ENCODE measurements at regions not wholly inside any gene's neighbourhood (a gene's known extent, or its start where the extent isn't known, plus 50 kb on each side); places are given as distances from the start of the nearest gene placed in this dataset.
"Not testable (repeated sequence)": the region's sequence is repeated elsewhere in the genome, so short reads cannot be mapped to it uniquely, and the experiment has no call there.

- Histone ChIP-seq H3K9me3 (replicated peaks in 1 of 2; ENCODE audit: control insufficient read depth in 2 of 2, insufficient read depth in 1 of 2, low read depth in 1 of 2, low read length in 2 of 2) (peaks cover 0 to 3% of the 10 kb centered on the region in 2 donors), H3K4me3 (ENCODE audit: low read length in 2 of 2) (no peak overlapping the region), H3K4ac (ENCODE audit: low read length) (no peak overlapping the region), H3K9ac (ENCODE audit: low read depth, low read length, poor library complexity) (no peak overlapping the region), H3K27me3 (ENCODE audit: control insufficient read depth in 3 of 3, insufficient read depth in 3 of 3, low read depth in 1 of 3, low read length in 3 of 3) (peaks cover 0 to 2% (median 0%) of the 10 kb centered on the region in 3 experiments), H2BK120ac (ENCODE audit: low read depth, low read length) (no peak overlapping the region), H3K23ac (ENCODE audit: low read depth, low read length, poor library complexity) (no peak overlapping the region), H2BK12ac (ENCODE audit: low read length) (no peak overlapping the region), H4K8ac (ENCODE audit: low read depth, low read length) (no peak overlapping the region), H3K14ac (ENCODE audit: low read length) (no peak overlapping the region), H2AFZ (ENCODE audit: low read length) (no peak overlapping the region), H2BK15ac (ENCODE audit: low read length) (no peak overlapping the region), H2AK5ac (ENCODE audit: low read depth, low read length) (no peak overlapping the region), H3K36me3 (replicated peaks in 1 of 2; ENCODE audit: control insufficient read depth in 2 of 2, insufficient read depth in 2 of 2, low read length in 2 of 2) (no peaks in the 10 kb centered on the region), H3K18ac (ENCODE audit: low read length) (no peak overlapping the region), H2BK5ac (ENCODE audit: low read length) (no peak overlapping the region), H3K27ac (replicated peaks; ENCODE audit: low read length) (no peak overlapping the region), H3K79me1 (ENCODE audit: low read depth, low read length) (no peaks in the 10 kb centered on the region), H4K91ac (ENCODE audit: low read depth, low read length, poor library complexity) (no peak overlapping the region), H3K4me1 (ENCODE audit: control insufficient read depth in 2 of 2, insufficient read depth in 1 of 2, low read depth in 1 of 2, low read length in 2 of 2) (no peaks in the 10 kb centered on the region), H3K4me2 (ENCODE audit: insufficient read depth, low read length, poor library complexity, severe bottlenecking) (no peak overlapping the region)
- WGBS, 2 donors (ENCODE audit: extremely low coverage in 2 of 2, insufficient read length in 2 of 2, insufficient replicate concordance in 1 of 2) = no CpG with 5 or more reads among the region's 6 CpGs
- DNase-seq (ENCODE audit: low spot score) = no peak
Observed at GRCh38 chr16:21338537-21339268, 60.6 kb upstream of the CRYM start.

DNA sequence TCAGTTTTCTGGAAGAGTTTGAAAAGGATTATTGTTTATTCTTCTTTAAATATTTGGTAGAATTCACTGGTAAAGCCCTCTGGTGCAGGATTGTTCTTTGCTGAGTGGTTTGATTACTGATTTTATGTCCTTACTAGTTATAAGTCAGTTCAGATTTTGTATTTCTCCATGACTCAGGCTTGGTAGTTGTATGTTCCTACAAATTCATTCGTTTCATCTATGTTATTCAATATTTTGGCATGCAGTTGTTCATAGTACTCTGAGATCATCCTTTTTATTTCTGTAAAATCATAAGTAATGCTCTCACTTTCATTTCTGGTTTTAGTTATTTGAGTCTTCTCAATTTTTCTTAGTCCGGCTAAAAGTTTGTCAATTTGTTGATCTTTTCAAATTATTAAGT, 58.1 kb upstream of the CRYM start:
- Histone ChIP-seq H2BK12ac (ENCODE audit: low read length) (no peak overlapping the region), H4K91ac (ENCODE audit: low read depth, low read length, poor library complexity) (no peak overlapping the region), H2BK120ac (ENCODE audit: low read depth, low read length) (no peak overlapping the region), H3K27me3 (ENCODE audit: control insufficient read depth in 3 of 3, insufficient read depth in 3 of 3, low read depth in 1 of 3, low read length in 3 of 3) (peaks cover 0 to 2% (median 0%) of the 10 kb centered on the region in 3 experiments), H3K4me2 (ENCODE audit: insufficient read depth, low read length, poor library complexity, severe bottlenecking) (no peak overlapping the region), H3K9ac (ENCODE audit: low read depth, low read length, poor library complexity) (no peak overlapping the region), H3K23ac (ENCODE audit: low read depth, low read length, poor library complexity) (no peak overlapping the region), H3K27ac (replicated peaks; ENCODE audit: low read length) (no peak overlapping the region), H3K36me3 (replicated peaks in 1 of 2; ENCODE audit: control insufficient read depth in 2 of 2, insufficient read depth in 2 of 2, low read length in 2 of 2) (no peaks in the 10 kb centered on the region), H2BK5ac (ENCODE audit: low read length) (no peak overlapping the region), H2BK15ac (ENCODE audit: low read length) (no peak overlapping the region), H2AK5ac (ENCODE audit: low read depth, low read length) (no peak overlapping the region), H3K79me1 (ENCODE audit: low read depth, low read length) (no peaks in the 10 kb centered on the region), H3K4ac (ENCODE audit: low read length) (no peak overlapping the region), H4K8ac (ENCODE audit: low read depth, low read length) (no peak overlapping the region), H3K4me1 (ENCODE audit: control insufficient read depth in 2 of 2, insufficient read depth in 1 of 2, low read depth in 1 of 2, low read length in 2 of 2) (no peaks in the 10 kb centered on the region), H3K4me3 (ENCODE audit: low read length in 2 of 2) (no peak overlapping the region), H3K18ac (ENCODE audit: low read length) (no peak overlapping the region), H2AFZ (ENCODE audit: low read length) (no peak overlapping the region), H3K9me3 (replicated peaks in 1 of 2; ENCODE audit: control insufficient read depth in 2 of 2, insufficient read depth in 1 of 2, low read depth in 1 of 2, low read length in 2 of 2) (peaks cover 0 to 3% of the 10 kb centered on the region in 2 donors), H3K14ac (ENCODE audit: low read length) (no peak overlapping the region)
- DNase-seq (ENCODE audit: low spot score) = no peak
- no CpG with 5 or more reads among the region's 2 CpGs for WGBS, 2 donors (ENCODE audit: extremely low coverage in 2 of 2, insufficient read length in 2 of 2, insufficient replicate concordance in 1 of 2)

DNA sequence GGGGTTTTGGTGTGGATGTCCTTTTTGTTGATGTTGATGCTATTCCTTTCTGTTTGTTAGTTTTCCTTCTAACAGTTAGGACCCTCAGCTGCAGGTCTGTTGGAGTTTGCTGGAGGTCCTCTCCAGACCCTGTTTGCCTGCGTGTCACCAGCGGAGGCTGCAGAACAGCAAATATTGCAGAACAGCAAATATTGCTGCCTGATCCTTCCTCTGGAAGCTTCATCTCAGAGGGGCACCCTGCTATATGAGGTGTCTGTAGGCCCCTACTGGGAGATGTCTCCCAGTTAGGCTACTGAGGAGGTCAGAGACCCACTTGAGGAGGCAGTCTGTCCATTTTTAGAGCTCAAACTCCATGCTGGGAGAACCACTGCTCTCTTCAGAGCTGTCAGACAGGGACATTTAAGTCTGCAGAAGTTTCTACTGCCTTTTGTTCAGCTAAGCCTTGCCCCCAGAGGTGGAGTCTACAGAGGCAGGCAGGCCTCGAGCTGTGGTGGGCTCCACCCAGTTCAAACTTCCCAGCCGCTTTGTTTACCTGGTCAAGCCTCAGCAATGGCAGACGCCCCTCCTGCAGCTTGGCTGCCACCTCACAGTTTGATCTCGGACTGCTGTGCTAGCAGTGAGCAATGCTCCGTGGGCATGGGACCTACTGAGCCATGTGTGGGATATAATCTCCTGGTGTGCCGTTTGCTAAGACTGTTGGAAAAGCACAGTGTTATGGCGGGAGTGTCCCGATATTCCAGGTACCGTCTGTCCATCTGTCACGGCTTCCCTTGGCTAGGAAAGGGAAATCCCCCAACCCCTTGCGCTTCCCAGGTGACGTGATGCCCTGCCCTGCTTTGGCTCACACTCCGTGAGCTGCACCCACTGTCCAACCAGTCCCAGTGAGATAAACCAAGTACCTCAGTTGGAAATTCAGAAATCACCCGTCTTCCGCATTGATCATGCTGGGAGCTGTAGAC, 56.4 kb upstream of the CRYM start:
- not testable (repeated sequence) for H3K14ac ChIP-seq (ENCODE audit: low read length); H3K27ac ChIP-seq (replicated peaks; ENCODE audit: low read length); H2BK120ac ChIP-seq (ENCODE audit: low read depth, low read length); H3K79me1 ChIP-seq (ENCODE audit: low read depth, low read length); H3K4ac ChIP-seq (ENCODE audit: low read length); H3K9ac ChIP-seq (ENCODE audit: low read depth, low read length, poor library complexity); H3K4me3 ChIP-seq (ENCODE audit: low read length in 2 of 2); H3K36me3 ChIP-seq (replicated peaks in 1 of 2; ENCODE audit: control insufficient read depth in 2 of 2, insufficient read depth in 2 of 2, low read length in 2 of 2); H2BK15ac ChIP-seq (ENCODE audit: low read length); H3K23ac ChIP-seq (ENCODE audit: low read depth, low read length, poor library complexity); H3K4me1 ChIP-seq (ENCODE audit: control insufficient read depth in 2 of 2, insufficient read depth in 1 of 2, low read depth in 1 of 2, low read length in 2 of 2); H3K27me3 ChIP-seq (ENCODE audit: control insufficient read depth in 3 of 3, insufficient read depth in 3 of 3, low read depth in 1 of 3, low read length in 3 of 3); H2BK12ac ChIP-seq (ENCODE audit: low read length); DNase-seq (ENCODE audit: low spot score); H4K8ac ChIP-seq (ENCODE audit: low read depth, low read length); H2AK5ac ChIP-seq (ENCODE audit: low read depth, low read length); H2AFZ ChIP-seq (ENCODE audit: low read length); H4K91ac ChIP-seq (ENCODE audit: low read depth, low read length, poor library complexity); H2BK5ac ChIP-seq (ENCODE audit: low read length); H3K4me2 ChIP-seq (ENCODE audit: insufficient read depth, low read length, poor library complexity, severe bottlenecking); H3K9me3 ChIP-seq (replicated peaks in 1 of 2; ENCODE audit: control insufficient read depth in 2 of 2, insufficient read depth in 1 of 2, low read depth in 1 of 2, low read length in 2 of 2); H3K18ac ChIP-seq (ENCODE audit: low read length)
- no CpG with 5 or more reads among the region's 17 CpGs for WGBS, 2 donors (ENCODE audit: extremely low coverage in 2 of 2, insufficient read length in 2 of 2, insufficient replicate concordance in 1 of 2)

DNA sequence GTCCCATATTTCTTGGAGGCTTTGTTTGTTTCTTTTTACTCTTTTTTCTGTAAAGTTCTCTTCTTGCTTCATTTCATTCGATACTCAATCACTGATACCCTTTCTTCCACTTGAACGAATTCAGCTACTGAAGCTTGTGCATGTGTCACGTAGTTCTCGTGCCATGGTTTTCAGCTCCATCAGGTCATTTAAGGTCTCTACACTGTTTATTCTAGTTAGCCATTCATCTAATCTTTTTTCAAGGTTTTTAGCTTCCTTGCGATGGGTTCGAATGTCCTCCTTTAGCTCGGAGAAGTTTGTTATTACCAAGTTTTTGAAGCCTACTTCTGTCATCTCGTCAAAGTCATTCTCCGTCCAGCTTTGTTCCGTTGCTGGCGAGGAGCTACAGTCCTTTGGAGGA, 55.6 kb upstream of the CRYM start:
- H2BK12ac ChIP-seq (ENCODE audit: low read length); H3K36me3 ChIP-seq (replicated peaks in 1 of 2; ENCODE audit: control insufficient read depth in 2 of 2, insufficient read depth in 2 of 2, low read length in 2 of 2); H2BK15ac ChIP-seq (ENCODE audit: low read length); H2BK120ac ChIP-seq (ENCODE audit: low read depth, low read length); H3K23ac ChIP-seq (ENCODE audit: low read depth, low read length, poor library complexity); DNase-seq (ENCODE audit: low spot score); H3K27ac ChIP-seq (replicated peaks; ENCODE audit: low read length); H3K18ac ChIP-seq (ENCODE audit: low read length); H2BK5ac ChIP-seq (ENCODE audit: low read length); H4K8ac ChIP-seq (ENCODE audit: low read depth, low read length); H3K4ac ChIP-seq (ENCODE audit: low read length); H2AK5ac ChIP-seq (ENCODE audit: low read depth, low read length); H3K14ac ChIP-seq (ENCODE audit: low read length); H3K4me2 ChIP-seq (ENCODE audit: insufficient read depth, low read length, poor library complexity, severe bottlenecking); H4K91ac ChIP-seq (ENCODE audit: low read depth, low read length, poor library complexity); H3K9me3 ChIP-seq (replicated peaks in 1 of 2; ENCODE audit: control insufficient read depth in 2 of 2, insufficient read depth in 1 of 2, low read depth in 1 of 2, low read length in 2 of 2); H3K4me3 ChIP-seq (ENCODE audit: low read length in 2 of 2); H3K79me1 ChIP-seq (ENCODE audit: low read depth, low read length); H3K4me1 ChIP-seq (ENCODE audit: control insufficient read depth in 2 of 2, insufficient read depth in 1 of 2, low read depth in 1 of 2, low read length in 2 of 2); H3K9ac ChIP-seq (ENCODE audit: low read depth, low read length, poor library complexity); H3K27me3 ChIP-seq (ENCODE audit: control insufficient read depth in 3 of 3, insufficient read depth in 3 of 3, low read depth in 1 of 3, low read length in 3 of 3); H2AFZ ChIP-seq (ENCODE audit: low read length): not testable (repeated sequence)
- no CpG with 5 or more reads among the region's 11 CpGs for WGBS, 2 donors (ENCODE audit: extremely low coverage in 2 of 2, insufficient read length in 2 of 2, insufficient replicate concordance in 1 of 2)
